Neural progenitor cell (in vitro differentiated cells): ENCODE measurements at regions not wholly inside any gene's neighbourhood (a gene's known extent, or its start where the extent isn't known, plus 50 kb on each side); places are given as distances from the start of the nearest gene placed in this dataset.

ENCODE experiments used
- DNase-seq: peaks from one replicate; pipeline ENCODE4 v3.0.0-alpha.2; 2016; ENCODE audit warnings: low spot score
- H2AFZ ChIP-seq: fragments of 200-600 bp; sonication (generic); replicated peaks from 2 replicates; pipeline ENCODE4 v1.6.1; 2016; ENCODE audit warnings: antibody characterized with exemption
- H3F3A ChIP-seq: fragments of 200-600 bp; sonication (generic); 2 replicates; pipeline ENCODE4 v1.6.1; 2016; ENCODE audit warnings: antibody characterized with exemption, low read depth
- H3K27ac ChIP-seq: fragments of 200-600 bp; sonication (generic); 2 replicates; pipeline ENCODE4 v1.5.1; 2016; ENCODE audit warnings: mild to moderate bottlenecking
- H3K27me3 ChIP-seq: fragments of 200-600 bp; sonication (generic); 2 replicates; pipeline ENCODE4 v1.6.1; 2016; ENCODE audit warnings: mild to moderate bottlenecking, moderate library complexity
- H3K36me3 ChIP-seq: fragments of 200-600 bp; sonication (generic); 2 replicates; pipeline ENCODE4 v1.5.1; 2016
- H3K4me1 ChIP-seq: fragments of 200-600 bp; sonication (generic); 2 replicates; pipeline ENCODE4 v1.6.1; 2016; ENCODE audit warnings: mixed run types
- H3K4me2 ChIP-seq: fragments of 200-600 bp; sonication (generic); 2 replicates; pipeline ENCODE4 v1.6.1; 2016
- H3K4me3 ChIP-seq: fragments of 200-600 bp; sonication (generic); 2 replicates; pipeline ENCODE4 v1.5.1; 2016
- H3K79me2 ChIP-seq: fragments of 200-600 bp; sonication (generic); 2 replicates; pipeline ENCODE4 v1.6.1; 2016; ENCODE audit warnings: low read depth
- H3K9ac ChIP-seq: fragments of 200-600 bp; sonication (generic); 2 replicates; pipeline ENCODE4 v1.6.1; 2016
- H3K9me3 ChIP-seq: fragments of 200-600 bp; sonication (generic); 2 replicates; pipeline ENCODE4 v1.5.1; 2016; ENCODE audit warnings: low read depth
- H4K20me1 ChIP-seq: fragments of 200-600 bp; sonication (generic); 2 replicates; pipeline ENCODE4 v1.6.1; 2016; ENCODE audit warnings: low read depth
- H3K27ac Mint-ChIP-seq: 3 replicates; pipeline ENCODE4 v1.8.0; 2021; ENCODE audit warnings: mixed read lengths
- H3K27me3 Mint-ChIP-seq: 2 replicates; pipeline ENCODE4 v1.8.0; 2022; ENCODE audit warnings: low read depth, mild to moderate bottlenecking, inconsistent platforms, moderate library complexity, mixed read lengths; ENCODE audit not compliant: insufficient read depth
- H3K36me3 Mint-ChIP-seq: 3 replicates; pipeline ENCODE4 v1.8.0; 2021; ENCODE audit warnings: mixed read lengths
- H3K4me1 Mint-ChIP-seq: 3 replicates; pipeline ENCODE4 v1.8.0; 2021; ENCODE audit warnings: mixed read lengths
- H3K4me3 Mint-ChIP-seq: 3 replicates; pipeline ENCODE4 v1.8.0; 2021; ENCODE audit warnings: mild to moderate bottlenecking, moderate library complexity, mixed read lengths
- H3K9me3 Mint-ChIP-seq: 3 replicates; pipeline ENCODE4 v1.8.0; 2020; ENCODE audit warnings: mixed read lengths
- CTCF ChIP-seq: fragments of 200-600 bp; sonication (generic); IDR thresholded peaks from 2 replicates; pipeline ENCODE4 v1.5.1; 2017; ENCODE audit warnings: antibody characterized with exemption, mild to moderate bottlenecking
- EZH2 ChIP-seq: fragments of 200-600 bp; sonication (generic); IDR thresholded peaks from 2 replicates; pipeline ENCODE4 v1.6.1; 2017; ENCODE audit warnings: antibody characterized with exemption, mild to moderate bottlenecking, moderate library complexity
- EZH2phosphoT487 ChIP-seq: fragments of 200-600 bp; sonication (generic); IDR thresholded peaks from 2 replicates; pipeline ENCODE4 v1.6.1; 2017; ENCODE audit warnings: antibody characterized with exemption

DNA sequence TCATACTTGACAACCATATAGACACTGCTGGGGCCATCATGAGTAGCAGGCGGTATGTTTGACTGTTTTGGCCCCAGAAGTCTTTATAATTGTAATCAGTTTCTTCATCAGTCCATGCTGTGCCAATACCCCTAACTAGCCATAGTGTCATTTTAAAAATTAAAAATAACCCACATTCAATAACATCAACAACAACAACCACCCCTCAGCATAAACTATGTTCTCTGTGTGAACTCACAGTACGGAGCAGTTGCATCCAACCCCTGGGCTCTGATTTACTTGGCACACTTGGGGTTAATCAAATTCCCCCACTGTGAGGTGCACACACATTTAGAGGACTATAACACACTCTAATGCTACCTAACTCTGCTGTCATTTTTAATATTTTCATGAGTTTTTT, 553.7 kb downstream of the USP25 start:
- Mint-ChIP-seq H3K4me3 (peak overlapping the region; percentile 74), H3K36me3 (peaks cover 10% of the 10 kb centered on the region), H3K4me1 (peaks cover 80% of the 10 kb centered on the region), H3K27ac (peak overlapping the region; percentile 100), H3K9me3 (peaks cover 2% of the 10 kb centered on the region), H3K27me3 (no peaks in the 10 kb centered on the region)
- H2AFZ ChIP-seq = no peak overlapping the region
- no peaks in the 10 kb centered on the region for H3K36me3 ChIP-seq
- no peak overlapping the region for H3K4me3 ChIP-seq
- TF ChIP-seq CTCF = no peak
- TF ChIP-seq EZH2phosphoT487 = no peak
- no peak for TF ChIP-seq EZH2
- H3K9ac ChIP-seq = no peak overlapping the region
- H3K79me2 ChIP-seq = no peaks in the 10 kb centered on the region
- no peak for DNase-seq
- no peaks in the 10 kb centered on the region for H4K20me1 ChIP-seq
- no peaks in the 10 kb centered on the region for H3K9me3 ChIP-seq
- H3K4me2 ChIP-seq = no peak overlapping the region
- no peaks in the 10 kb centered on the region for H3K27me3 ChIP-seq
- no peaks in the 10 kb centered on the region for H3F3A ChIP-seq
- H3K4me1 ChIP-seq = peaks cover 16% of the 10 kb centered on the region
- no peak overlapping the region for H3K27ac ChIP-seq

DNA sequence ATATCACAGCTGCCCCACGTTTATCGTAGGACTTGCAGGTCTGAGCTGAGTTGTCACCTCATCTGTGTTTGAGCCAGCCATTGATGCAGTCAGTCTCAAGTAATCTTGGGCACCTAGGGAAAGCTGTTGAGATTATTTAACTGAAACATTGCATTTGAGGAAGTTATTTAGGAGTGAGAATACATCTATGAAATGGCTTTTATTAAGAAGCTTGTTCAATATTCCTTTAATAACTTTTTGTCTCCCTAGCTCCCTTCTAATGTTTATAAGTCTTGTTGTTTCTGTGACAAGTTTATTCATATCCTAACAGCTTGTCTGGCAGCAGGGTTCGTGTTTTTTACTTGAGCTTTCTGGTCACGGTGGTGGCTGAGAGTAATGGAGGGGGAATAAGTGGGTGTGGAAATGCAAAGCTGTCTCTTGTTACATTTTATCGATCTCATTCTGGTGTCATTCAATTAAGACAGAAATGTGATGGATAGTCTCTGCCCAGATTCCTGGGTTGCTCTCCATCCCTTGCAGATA, 555.9 kb downstream of the USP25 start:
- Mint-ChIP-seq H3K27me3 (no peaks in the 10 kb centered on the region), H3K4me1 (peaks cover 67% of the 10 kb centered on the region), H3K36me3 (peaks cover 26% of the 10 kb centered on the region), H3K4me3 (peak overlapping the region; percentile 78), H3K9me3 (peaks cover 18% of the 10 kb centered on the region), H3K27ac (peak overlapping the region; percentile 92)
- Histone ChIP-seq H3K27ac (no peak overlapping the region), H3K9ac (no peak overlapping the region), H3K79me2 (no peaks in the 10 kb centered on the region), H4K20me1 (no peaks in the 10 kb centered on the region), H3K4me1 (peaks cover 6% of the 10 kb centered on the region), H3K4me3 (no peak overlapping the region), H3K9me3 (no peaks in the 10 kb centered on the region), H3K4me2 (no peak overlapping the region), H2AFZ (no peak overlapping the region), H3K36me3 (no peaks in the 10 kb centered on the region), H3K27me3 (no peaks in the 10 kb centered on the region), H3F3A (no peaks in the 10 kb centered on the region)
- DNase-seq = no peak
- TF ChIP-seq CTCF (no peak), EZH2phosphoT487 (no peak), EZH2 (no peak)

GRCh38 chr21:16287046-16287445, 557.3 kb downstream of the USP25 start:
- peaks cover 53% of the 10 kb centered on the region for H3K4me1 Mint-ChIP-seq
- Histone ChIP-seq H3K9me3 (no peaks in the 10 kb centered on the region), H3K4me3 (no peak overlapping the region), H3K4me1 (no peaks in the 10 kb centered on the region), H3K4me2 (no peak overlapping the region), H3K79me2 (no peaks in the 10 kb centered on the region), H4K20me1 (no peaks in the 10 kb centered on the region), H3K27me3 (no peaks in the 10 kb centered on the region), H2AFZ (no peak overlapping the region), H3K36me3 (no peaks in the 10 kb centered on the region), H3K27ac (no peak overlapping the region), H3K9ac (no peak overlapping the region), H3F3A (no peaks in the 10 kb centered on the region)
- peaks cover 29% of the 10 kb centered on the region for H3K9me3 Mint-ChIP-seq
- TF ChIP-seq EZH2phosphoT487 = no peak
- H3K27me3 Mint-ChIP-seq = no peaks in the 10 kb centered on the region
- no peak overlapping the region for H3K4me3 Mint-ChIP-seq
- H3K36me3 Mint-ChIP-seq = peaks cover 40% of the 10 kb centered on the region
- no peak for DNase-seq
- H3K27ac Mint-ChIP-seq = no peak overlapping the region

DNA sequence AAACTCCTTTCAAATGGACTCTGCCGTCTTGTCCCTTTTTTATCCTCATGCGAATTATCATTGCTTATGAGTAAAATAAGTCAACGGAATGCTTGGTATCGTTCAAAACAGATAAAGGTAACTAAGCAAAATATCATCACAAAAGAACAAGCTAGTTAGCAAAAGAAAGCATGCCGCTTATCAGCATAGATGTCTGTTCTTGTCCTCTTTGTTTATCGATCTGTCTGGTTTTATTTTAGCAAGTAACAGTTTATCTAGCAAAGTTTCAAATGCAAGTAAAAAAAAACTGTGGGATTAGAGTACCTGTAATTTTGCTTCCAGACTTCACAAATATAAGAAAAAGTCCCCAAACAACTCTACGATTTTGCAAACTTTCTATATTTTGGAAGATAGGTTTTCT, 561.5 kb downstream of the USP25 start:
- no peak for TF ChIP-seq EZH2phosphoT487
- no peak for TF ChIP-seq EZH2
- TF ChIP-seq CTCF = no peak
- H3K79me2 ChIP-seq = no peaks in the 10 kb centered on the region
- no peaks in the 10 kb centered on the region for H3K36me3 ChIP-seq
- Mint-ChIP-seq H3K36me3 (peaks cover 66% of the 10 kb centered on the region), H3K27me3 (no peaks in the 10 kb centered on the region), H3K27ac (no peak overlapping the region), H3K4me3 (no peak overlapping the region), H3K9me3 (peaks cover 57% of the 10 kb centered on the region), H3K4me1 (peaks cover 16% of the 10 kb centered on the region)
- H3K4me1 ChIP-seq = no peaks in the 10 kb centered on the region
- H3K27me3 ChIP-seq = no peaks in the 10 kb centered on the region
- no peak overlapping the region for H3K27ac ChIP-seq
- no peaks in the 10 kb centered on the region for H3K9me3 ChIP-seq
- no peak for DNase-seq
- no peaks in the 10 kb centered on the region for H3F3A ChIP-seq
- no peak overlapping the region for H3K4me2 ChIP-seq
- H3K9ac ChIP-seq = no peak overlapping the region
- no peak overlapping the region for H2AFZ ChIP-seq
- H4K20me1 ChIP-seq = no peaks in the 10 kb centered on the region
- no peak overlapping the region for H3K4me3 ChIP-seq
